GM19395 (cell line): ENCODE measurements at regions not wholly inside any gene's neighbourhood (a gene's known extent, or its start where the extent isn't known, plus 50 kb on each side); places are given as distances from the start of the nearest gene placed in this dataset.
A peak's percentile ranks its signal among the peaks of the same experiment; 100 is the strongest.
"Not testable (repeated sequence)": the region's sequence is repeated elsewhere in the genome, so short reads cannot be mapped to it uniquely, and the experiment has no call there.

Source experiments
- ATAC-seq: cut with Tn5 transposase; IDR thresholded peaks from one replicate; pipeline ENCODE4 v1.9.1; 2021; ENCODE audit warnings: mild to moderate bottlenecking, moderate library complexity; ENCODE audit not compliant: unreplicated experiment

DNA sequence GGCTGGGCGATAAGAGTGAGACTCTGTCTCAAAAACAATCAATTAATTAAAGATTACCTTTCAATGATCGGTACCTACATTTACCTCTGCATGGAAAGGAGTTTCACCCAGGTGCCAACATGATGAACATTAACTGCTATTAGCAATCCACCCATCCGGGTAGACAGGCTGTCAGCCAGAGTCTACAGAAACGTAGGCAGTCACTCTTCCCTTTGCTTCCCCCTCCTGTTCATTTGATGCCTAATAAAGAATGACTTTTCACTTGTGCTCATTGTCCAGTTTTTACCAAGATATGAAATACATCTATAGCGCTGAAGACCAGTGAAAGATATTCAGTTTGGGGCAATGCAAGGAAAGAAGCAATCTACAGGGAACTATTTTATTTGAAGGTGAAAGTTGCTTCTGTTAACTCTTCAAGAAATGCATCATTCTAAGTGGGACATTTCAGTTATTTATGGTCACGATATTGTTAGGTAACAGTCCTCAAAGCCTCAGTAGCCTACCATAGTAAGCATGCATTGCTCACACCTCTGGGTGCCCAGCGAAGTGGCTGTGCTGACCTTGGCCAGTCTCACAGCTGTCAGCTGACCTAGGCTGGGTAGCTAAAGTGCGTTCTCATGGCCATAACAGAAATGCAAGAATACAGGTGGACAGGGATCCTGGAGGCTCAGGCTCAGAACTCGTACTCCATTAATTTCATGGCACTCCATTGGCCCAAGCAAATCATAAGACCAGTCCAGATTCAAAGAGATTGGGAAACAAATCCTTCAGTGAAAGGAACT is 87.2 kb upstream of the DMRT1 start:
- ATAC-seq = no peak

GRCh38 chr9:755454-756381 is 85.8 kb upstream of the DMRT1 start:
- peak; percentile 40 for ATAC-seq

DNA sequence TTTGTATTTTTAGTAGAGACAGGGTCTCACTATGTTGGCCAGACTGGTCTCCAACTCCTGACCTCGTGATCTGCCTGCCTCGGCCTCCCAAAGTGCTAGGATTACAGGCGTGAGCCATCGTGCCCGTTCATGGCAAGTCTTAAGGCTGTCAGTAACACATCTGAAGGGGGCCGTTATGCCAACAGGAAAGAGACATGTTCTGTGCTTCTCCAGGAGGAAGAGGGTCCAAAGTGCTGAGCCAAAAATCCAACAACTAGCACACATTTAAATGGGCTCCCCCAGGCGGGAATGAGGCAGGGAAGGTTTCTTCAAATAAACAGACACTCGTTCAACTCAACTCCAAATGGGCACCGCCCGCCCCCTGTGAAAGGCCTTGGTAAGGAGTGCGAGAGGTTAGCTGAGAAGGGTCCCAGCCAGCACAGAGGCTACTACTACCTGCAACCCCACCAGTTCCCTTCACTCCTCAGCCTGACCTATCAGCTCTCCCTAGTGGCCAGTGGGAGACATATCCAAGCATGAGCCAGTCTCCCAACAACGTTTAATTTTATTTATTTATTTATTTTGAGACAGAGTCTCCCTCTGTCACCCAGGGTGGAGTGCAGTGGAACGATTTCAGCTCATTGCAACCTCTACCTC is 84.1 kb upstream of the DMRT1 start:
- no peak for ATAC-seq

GRCh38 chr9:758146-758545 is 83.4 kb upstream of the DMRT1 start:
- ATAC-seq = no peak

GRCh38 chr9:759541-759940 is 82.0 kb upstream of the DMRT1 start:
- ATAC-seq = no peak

GRCh38 chr9:759983-760736 is 81.3 kb upstream of the DMRT1 start:
- ATAC-seq = no peak

DNA sequence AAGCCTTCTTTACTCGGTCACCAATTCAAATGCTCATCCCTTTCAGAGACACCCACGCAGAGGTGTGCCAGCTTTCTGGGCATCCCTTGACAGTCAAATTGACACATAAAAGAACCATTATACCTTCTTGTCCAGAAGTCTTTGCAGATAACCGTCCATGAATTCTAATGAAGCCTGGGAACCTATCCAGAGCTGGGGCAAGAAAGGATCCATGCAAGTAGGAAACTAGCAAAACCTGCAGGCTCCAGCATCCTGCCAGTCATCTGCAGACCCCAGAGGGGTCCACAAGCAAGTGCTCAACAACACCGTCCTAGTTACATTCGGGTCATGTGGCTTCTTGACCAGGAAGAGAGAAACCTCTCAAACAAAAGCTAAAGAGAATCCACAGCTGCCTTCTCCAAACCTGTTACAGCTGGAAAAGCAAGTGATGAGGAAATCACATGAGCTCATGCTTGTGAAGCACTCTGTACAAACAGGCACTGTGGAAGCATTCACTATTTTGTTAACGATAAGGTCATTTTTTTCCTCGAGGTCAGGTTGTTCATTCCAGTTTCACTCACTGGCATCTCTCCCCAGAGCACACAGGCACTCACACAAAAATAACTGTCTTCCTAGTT is 80.2 kb upstream of the DMRT1 start:
- no peak for ATAC-seq

GRCh38 chr9:761793-762560 is 79.5 kb upstream of the DMRT1 start:
- ATAC-seq = no peak

GRCh38 chr9:763692-764091 is 77.8 kb upstream of the DMRT1 start:
- ATAC-seq = no peak

GRCh38 chr9:764105-764524 is 77.4 kb upstream of the DMRT1 start:
- ATAC-seq = no peak

DNA sequence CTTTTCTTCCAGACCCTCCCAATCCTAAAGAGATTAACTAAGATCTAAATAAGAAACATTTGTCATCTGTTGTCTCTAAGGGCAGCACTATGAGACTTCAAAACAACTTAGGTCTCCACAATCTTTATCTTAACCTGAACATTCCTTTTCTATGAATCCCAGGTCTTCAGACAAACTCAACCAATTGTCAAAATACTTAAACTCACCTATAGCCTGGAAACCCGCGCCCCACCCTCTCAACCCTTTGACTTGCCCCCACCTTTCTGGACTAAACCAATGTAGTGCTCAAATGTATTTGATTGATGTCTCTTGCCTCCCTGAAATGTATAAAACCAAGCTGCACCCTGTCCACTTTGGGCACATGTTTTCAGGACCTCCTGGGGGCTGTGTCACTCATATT is 76.5 kb upstream of the DMRT1 start:
- ATAC-seq = no peak

- not testable (repeated sequence) for ATAC-seq
Measured at GRCh38 chr9:767061-767561, 74.4 kb upstream of the DMRT1 start.

DNA sequence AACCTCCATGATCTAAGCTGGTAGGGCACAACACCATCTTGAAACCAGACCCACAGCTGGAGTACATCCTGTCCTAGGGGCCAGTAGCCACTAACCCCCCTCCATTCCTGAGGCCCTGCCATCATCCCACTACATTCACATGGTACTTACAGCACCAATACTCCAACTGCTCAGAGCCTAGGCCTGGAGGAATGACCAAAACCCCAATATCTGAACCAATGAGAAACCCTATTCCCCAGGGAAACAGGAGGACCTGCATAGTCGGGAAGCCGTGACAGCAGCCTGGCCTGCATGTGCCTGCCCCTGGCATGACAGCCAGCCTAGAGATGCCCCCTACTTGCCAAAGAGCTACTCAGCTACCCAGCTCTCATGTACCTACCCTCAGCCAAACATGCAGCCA is 65.4 kb upstream of the DMRT1 start:
- ATAC-seq = no peak

- no peak for ATAC-seq
Measured at GRCh38 chr9:777978-778377, 63.5 kb upstream of the DMRT1 start.

GRCh38 chr9:784202-784601 is 57.3 kb upstream of the DMRT1 start:
- ATAC-seq = no peak

GRCh38 chr9:784916-785315 is 56.6 kb upstream of the DMRT1 start:
- no peak for ATAC-seq

DNA sequence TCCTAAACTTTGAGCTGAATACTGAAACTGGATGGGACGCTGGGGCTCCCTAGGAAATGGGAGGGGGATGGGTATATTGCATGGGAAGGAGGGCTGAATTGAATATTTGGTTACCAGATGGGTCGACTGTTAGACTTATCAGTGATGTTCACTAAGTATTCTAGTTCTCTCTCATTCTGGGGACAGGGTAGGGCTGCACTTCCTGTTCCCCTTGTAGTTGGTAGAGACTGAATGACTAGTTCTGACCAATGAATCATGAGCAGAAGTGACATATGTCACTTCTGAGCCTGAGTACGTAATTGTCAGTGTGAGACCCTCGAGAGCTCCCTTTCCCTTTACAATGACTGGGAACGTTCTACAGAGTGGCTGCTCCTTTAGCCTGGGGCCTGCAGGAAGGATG is 55.5 kb upstream of the DMRT1 start:
- ATAC-seq = no peak

DNA sequence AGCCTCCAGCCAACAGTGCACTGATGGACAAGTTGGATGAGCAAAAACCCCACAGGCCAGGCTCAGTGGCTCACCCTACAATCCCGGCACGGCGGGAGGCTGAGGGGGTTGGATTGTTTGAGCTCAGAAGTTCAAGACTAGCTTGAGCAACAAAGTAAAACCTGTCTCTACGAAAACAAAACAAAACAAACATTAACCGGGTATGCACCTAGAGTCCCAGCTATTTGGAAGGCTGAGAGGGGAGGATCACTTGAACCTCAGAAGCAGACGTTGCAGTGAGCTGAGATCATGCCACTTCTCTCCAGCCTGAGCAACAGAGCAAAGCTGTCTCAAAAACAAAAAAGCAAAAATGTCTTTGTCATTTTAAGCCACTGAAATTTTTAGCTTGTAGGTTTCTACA is 55.1 kb upstream of the DMRT1 start:
- no peak for ATAC-seq

GRCh38 chr9:788777-789176 is 52.7 kb upstream of the DMRT1 start:
- no peak for ATAC-seq
